Upper lobe of left lung (tissue), 6 donors: ENCODE measurements at regions not wholly inside any gene's neighbourhood (a gene's known extent, or its start where the extent isn't known, plus 50 kb on each side); places are given as distances from the start of the nearest gene placed in this dataset.
"Not testable (repeated sequence)": the region's sequence is repeated elsewhere in the genome, so short reads cannot be mapped to it uniquely, and the experiment has no call there.

Experiments
- ATAC-seq, 2 donors: fragments of 200-7000 bp; cut with Tn5 transposase; one replicate each; pipeline ENCODE4 v1.9.1; 2022; ENCODE audit warnings: mild to moderate bottlenecking in 2 of 2, moderate library complexity in 2 of 2; ENCODE audit not compliant: low FRiP score in 2 of 2
- DNase-seq, 2 donors: peaks; one replicate each; pipeline ENCODE4 v3.0.0-alpha.2; 2019 to 2020
- H3K27ac ChIP-seq, 4 donors: fragments of 200-600 bp; sonication (generic); one replicate each; pipeline ENCODE4 v1.5.1; 2016 to 2019
- H3K27me3 ChIP-seq, 4 donors: fragments of 200-600 bp; sonication (generic); one replicate each; pipeline ENCODE4 v1.5.1; 2017 to 2019
- H3K36me3 ChIP-seq, 4 donors: fragments of 200-600 bp; sonication (generic); one replicate each; pipeline ENCODE4 v1.5.1; 2016 to 2019
- H3K4me1 ChIP-seq, 4 donors: fragments of 200-600 bp; sonication (generic); one replicate each; pipeline ENCODE4 v1.5.1; 2018 to 2019
- H3K4me3 ChIP-seq, 4 donors: fragments of 200-600 bp; sonication (generic); one replicate each; pipeline ENCODE4 v1.5.1; 2017 to 2019; ENCODE audit warnings: mild to moderate bottlenecking in 2 of 4, moderate library complexity in 1 of 4
- H3K9me3 ChIP-seq, 4 donors: fragments of 200-600 bp; sonication (generic); one replicate each; pipeline ENCODE4 v1.5.1; 2018 to 2019
- CTCF ChIP-seq, 6 experiments: fragments of 450-650 bp in 4 of 6; fragments of 200-600 bp in 2 of 6; sonication (generic) in 2 of 6; IDR thresholded peaks; one replicate each; pipeline ENCODE4 v1.5.1; 2016 to 2019; ENCODE audit warnings: antibody characterized with exemption in 6 of 6
- EP300 ChIP-seq, 4 donors: sonication (generic); formaldehyde crosslinking; IDR thresholded peaks; one replicate each; pipeline ENCODE4 v1.5.1; 2017; ENCODE audit warnings: antibody characterized with exemption in 4 of 4, control low read depth in 2 of 4
- POLR2A ChIP-seq, 4 donors: fragments of 450-650 bp; IDR thresholded peaks; one replicate each; pipeline ENCODE4 v1.5.1; 2016 to 2017; ENCODE audit warnings: antibody characterized with exemption in 4 of 4, mild to moderate bottlenecking in 2 of 4
- POLR2AphosphoS5 ChIP-seq, 2 donors: sonication (generic); formaldehyde crosslinking; IDR thresholded peaks; one replicate each; pipeline ENCODE4 v1.5.1; 2017; ENCODE audit warnings: antibody characterized with exemption in 2 of 2
- WGBS, 2 donors: methylation state at CpG; one replicate each; pipeline ENCODE4 v1.1.5; 2017 to 2018; 5-methylcytosine and 5-hydroxymethylcytosine counted together
- donor health status: DM: no; HTN: no; CAD: no; lungs with moderate emphysema.
- donor health status: DM: no; HTN: yes; CAD: no; lungs with severe emphysema.

DNA sequence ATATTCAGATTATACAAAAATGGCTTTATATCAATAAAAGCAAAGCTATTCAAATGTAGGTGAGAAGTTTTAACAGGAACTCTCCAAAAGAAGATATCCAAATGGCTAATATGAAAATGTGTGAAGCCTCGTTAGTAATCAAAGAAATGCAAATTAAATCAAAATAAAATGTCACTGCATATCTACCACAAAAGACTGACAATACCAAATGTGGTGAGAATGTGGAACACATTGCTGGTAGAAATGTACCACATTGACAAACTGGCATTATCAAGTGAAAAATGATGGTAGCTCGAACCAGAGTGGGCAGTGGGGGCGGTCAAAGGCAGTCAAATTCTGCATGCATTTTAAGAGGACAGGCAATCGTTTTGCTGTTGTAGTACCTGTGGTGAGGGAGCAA is 1012.7 kb downstream of the TDRD15 start:
- Histone ChIP-seq H3K4me3 (no peak overlapping the region), H3K9me3 (no peaks in the 10 kb centered on the region), H3K27ac (no peak overlapping the region), H3K27me3 (no peaks in the 10 kb centered on the region), H3K4me1 (no peaks in the 10 kb centered on the region), H3K36me3 (no peaks in the 10 kb centered on the region)
- no peak for TF ChIP-seq CTCF (IDR thresholded peaks at IDR 0.05)
- no peak for TF ChIP-seq EP300 (IDR thresholded peaks at IDR 0.05)
- TF ChIP-seq POLR2A (IDR thresholded peaks at IDR 0.05), result no peak
- TF ChIP-seq POLR2AphosphoS5 (IDR thresholded peaks at IDR 0.05), result no peak
- ATAC-seq, result no peak
- WGBS, 2 donors, result 73 to 75% methylated on average over 4 of the region's 4 CpGs
- no peak for DNase-seq

DNA sequence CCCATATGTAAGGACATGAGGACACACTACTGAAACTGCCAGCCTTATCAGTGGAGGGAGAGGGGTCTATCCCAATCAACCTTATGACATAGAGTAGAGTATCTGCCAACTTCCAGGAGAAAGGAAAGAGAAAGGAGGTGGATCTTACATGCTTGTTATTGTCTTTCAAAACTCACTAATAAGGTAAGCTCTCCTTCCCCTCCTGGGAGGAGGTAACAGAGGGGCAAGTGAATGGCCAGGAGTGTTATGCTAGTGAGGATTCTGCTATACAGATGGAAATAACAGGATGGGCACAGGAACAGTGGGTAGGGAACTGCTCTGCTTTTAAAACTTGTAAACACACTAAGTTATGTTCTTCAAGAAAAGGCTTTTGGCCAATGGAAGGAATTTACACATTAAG is 1020.1 kb downstream of the TDRD15 start:
- H3K9me3 ChIP-seq, result peaks cover 0 to 3% (median 0%) of the 10 kb centered on the region in 4 donors
- no peak overlapping the region for H3K27ac ChIP-seq
- no peak for ATAC-seq
- H3K4me3 ChIP-seq, result no peak overlapping the region
- no peaks in the 10 kb centered on the region for H3K36me3 ChIP-seq
- no peak for DNase-seq
- no peaks in the 10 kb centered on the region for H3K27me3 ChIP-seq
- H3K4me1 ChIP-seq, result no peaks in the 10 kb centered on the region
- no peak for TF ChIP-seq POLR2A (IDR thresholded peaks at IDR 0.05)
- no peak for TF ChIP-seq POLR2AphosphoS5 (IDR thresholded peaks at IDR 0.05)
- TF ChIP-seq EP300 (IDR thresholded peaks at IDR 0.05), result no peak
- no peak for TF ChIP-seq CTCF (IDR thresholded peaks at IDR 0.05)

DNA sequence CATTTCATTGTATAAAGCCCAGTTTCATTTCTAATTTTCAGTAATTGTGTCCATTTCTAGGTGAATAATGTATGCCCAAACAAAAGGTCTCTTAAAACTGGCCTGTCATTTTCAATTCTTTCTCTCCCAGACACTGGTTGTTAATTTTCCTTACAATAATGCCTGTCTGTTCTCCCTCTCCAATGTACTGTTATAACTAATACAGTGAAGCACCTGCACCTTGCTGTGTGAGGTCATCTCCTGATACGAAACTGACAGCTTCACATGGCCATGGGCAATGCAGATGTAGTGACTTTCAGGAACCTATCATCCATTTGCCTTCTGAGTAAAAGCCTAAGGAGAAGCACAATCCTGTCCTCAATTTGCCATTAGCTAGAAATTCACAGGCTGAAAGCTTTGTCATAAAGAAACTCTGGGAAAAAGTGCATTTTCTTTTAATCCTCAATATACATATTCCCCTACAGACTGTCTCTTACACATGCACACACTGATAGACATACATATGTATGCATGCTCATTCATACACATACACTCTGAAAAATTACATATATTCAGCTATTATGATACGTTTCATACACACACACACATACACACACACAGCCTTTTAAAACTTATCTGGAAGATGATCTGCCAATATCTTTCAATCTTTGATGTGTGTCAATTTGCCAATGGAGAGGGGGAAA is 1030.3 kb downstream of the TDRD15 start:
- no peaks in the 10 kb centered on the region for H3K4me1 ChIP-seq
- H3K27ac ChIP-seq, result no peak overlapping the region
- no peaks in the 10 kb centered on the region for H3K36me3 ChIP-seq
- no peak overlapping the region for H3K4me3 ChIP-seq
- no peaks in the 10 kb centered on the region for H3K27me3 ChIP-seq
- DNase-seq, result no peak
- ATAC-seq, result no peak
- TF ChIP-seq CTCF (IDR thresholded peaks at IDR 0.05), result no peak
- no peak for TF ChIP-seq POLR2AphosphoS5 (IDR thresholded peaks at IDR 0.05)
- TF ChIP-seq EP300 (IDR thresholded peaks at IDR 0.05), result no peak
- TF ChIP-seq POLR2A (IDR thresholded peaks at IDR 0.05), result no peak
- H3K9me3 ChIP-seq, result no peaks in the 10 kb centered on the region
- 35 to 40% methylated on average over 2 of the region's 2 CpGs for WGBS, 2 donors

GRCh38 chr2:22156661-22157060 is 1032.9 kb downstream of the TDRD15 start:
- 70 to 82% methylated on average over 5 to 6 of the region's 6 CpGs for WGBS, 2 donors
- not testable (repeated sequence) for H3K4me1 ChIP-seq, H3K4me3 ChIP-seq, H3K36me3 ChIP-seq, ATAC-seq, H3K9me3 ChIP-seq, H3K27me3 ChIP-seq, H3K27ac ChIP-seq
- peak in 1 of 2 donors; percentile 4 for DNase-seq

DNA sequence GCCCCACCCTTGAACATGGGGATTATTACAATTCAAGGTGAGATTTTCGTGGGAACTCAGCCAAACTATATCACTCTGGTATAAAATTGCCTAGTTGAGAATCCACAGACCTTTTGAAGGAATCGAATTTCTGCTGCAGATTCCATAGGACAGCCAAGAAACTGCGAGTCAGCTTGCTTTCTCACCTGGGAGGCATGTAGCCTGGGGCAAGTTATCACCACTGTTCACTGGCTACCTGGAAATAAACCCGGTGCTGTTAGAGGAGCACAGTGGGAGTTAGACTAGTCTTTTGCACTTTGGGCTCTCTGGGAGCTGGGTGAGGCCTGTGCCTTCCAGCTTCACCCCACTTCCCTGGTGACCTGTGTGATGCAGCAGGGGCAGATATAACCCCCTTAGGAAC is 1043.5 kb downstream of the TDRD15 start:
- ATAC-seq (no peak), DNase-seq (no peak)
- no peaks in the 10 kb centered on the region for H3K4me1 ChIP-seq
- H3K36me3 ChIP-seq, result no peaks in the 10 kb centered on the region
- no peak overlapping the region for H3K4me3 ChIP-seq
- peaks cover 0 to 5% (median 4%) of the 10 kb centered on the region in 4 donors for H3K9me3 ChIP-seq
- TF ChIP-seq POLR2AphosphoS5 (IDR thresholded peaks at IDR 0.05), result no peak
- TF ChIP-seq POLR2A (IDR thresholded peaks at IDR 0.05), result no peak
- TF ChIP-seq EP300 (IDR thresholded peaks at IDR 0.05), result no peak
- no peak for TF ChIP-seq CTCF (IDR thresholded peaks at IDR 0.05)
- WGBS, 2 donors, result 78 to 86% methylated on average over 3 to 4 of the region's 4 CpGs
- no peak overlapping the region for H3K27ac ChIP-seq
- no peaks in the 10 kb centered on the region for H3K27me3 ChIP-seq
